AG09309 (cell line): ENCODE measurements at regions not wholly inside any gene's neighbourhood (a gene's known extent, or its start where the extent isn't known, plus 50 kb on each side); places are given as distances from the start of the nearest gene placed in this dataset.

ENCODE experiments used
- DNase-seq: peaks from one replicate; pipeline ENCODE4 v3.0.0-alpha.2; 2010; ENCODE audit warnings: low read depth
- H3K4me3 ChIP-seq: 2 replicates; pipeline ENCODE4 v1.5.1; 2011; ENCODE audit warnings: mild to moderate bottlenecking, low read depth, low read length, moderate library complexity; ENCODE audit not compliant: control insufficient read depth
- CTCF ChIP-seq: IDR thresholded peaks from 2 replicates; pipeline ENCODE4 v1.5.1; 2011; ENCODE audit warnings: mild to moderate bottlenecking, low read depth, low read length, inconsistent platforms; ENCODE audit not compliant: insufficient read depth, control insufficient read depth; ENCODE audit errors: missing control alignments

GRCh38 chr20:58011106-58011946 is 217.1 kb downstream of the ANKRD60 start:
- no peak for TF ChIP-seq CTCF
- no peak overlapping the region for H3K4me3 ChIP-seq
- no peak for DNase-seq

- no peak for TF ChIP-seq CTCF
- no peak overlapping the region for H3K4me3 ChIP-seq
- DNase-seq = no peak
These were observed 217.8 kb downstream of the ANKRD60 start for GRCh38 chr20:58010666-58011065.

DNA sequence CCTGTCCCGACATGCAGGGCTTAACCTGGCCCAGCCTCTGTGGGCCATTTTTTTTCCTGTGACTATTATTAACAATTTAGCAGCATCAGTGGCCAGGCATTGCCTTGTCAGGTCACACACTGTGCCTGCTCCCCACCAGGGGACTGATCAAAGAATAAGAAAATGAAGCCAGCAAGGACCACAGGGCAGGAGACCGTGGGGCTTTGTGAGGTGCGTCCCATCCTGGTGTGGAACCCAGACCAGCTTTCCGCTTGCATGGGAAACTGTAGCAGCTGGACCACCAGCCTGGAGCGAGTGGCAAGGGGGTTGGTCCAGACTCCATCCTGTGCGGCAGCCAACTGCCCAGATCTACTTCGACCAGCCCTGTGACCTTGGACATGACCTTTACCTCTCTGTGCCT is 218.3 kb downstream of the ANKRD60 start:
- H3K4me3 ChIP-seq = no peak overlapping the region
- DNase-seq = no peak
- TF ChIP-seq CTCF = no peak

DNA sequence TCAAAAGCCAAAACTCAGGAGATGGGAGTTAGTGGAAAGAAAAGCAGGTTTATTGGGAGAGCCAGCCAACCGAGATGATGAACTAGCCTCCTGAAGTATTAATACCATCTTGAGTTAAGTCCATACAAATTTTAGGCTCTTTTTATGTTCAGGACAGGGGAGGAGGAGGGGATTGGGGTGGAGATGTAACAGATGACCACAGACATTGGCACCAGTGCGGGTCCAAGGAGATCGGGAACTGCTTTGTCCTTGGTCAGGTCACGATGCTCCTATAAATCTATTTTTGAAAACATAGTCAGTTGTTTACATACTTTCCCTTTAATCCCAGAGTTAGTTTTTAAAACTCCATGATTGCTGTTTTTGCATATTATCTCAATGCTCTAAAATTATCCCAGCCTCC is 219.6 kb downstream of the ANKRD60 start:
- DNase-seq = no peak
- H3K4me3 ChIP-seq = no peak overlapping the region
- no peak for TF ChIP-seq CTCF

DNA sequence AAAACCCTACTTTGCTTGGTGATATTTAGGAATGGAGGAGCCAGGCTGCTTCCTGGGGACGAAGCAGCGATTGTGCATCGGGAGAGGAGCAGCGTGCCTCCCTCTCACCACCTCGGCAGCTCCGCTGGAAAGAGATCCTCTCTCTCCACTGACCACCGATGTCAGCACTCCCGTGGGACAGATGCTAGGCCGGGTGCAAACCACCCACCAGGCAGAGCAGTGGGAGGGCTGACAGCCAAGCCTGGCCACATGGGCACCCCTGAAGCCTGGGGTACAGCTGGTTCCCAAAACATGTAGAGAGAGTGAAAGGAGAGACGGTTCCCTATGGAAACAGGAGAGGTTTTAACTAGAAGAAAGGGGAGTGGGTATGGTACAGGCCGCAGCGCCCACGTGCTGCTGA is 220.0 kb downstream of the ANKRD60 start:
- TF ChIP-seq CTCF = no peak
- no peak overlapping the region for H3K4me3 ChIP-seq
- no peak for DNase-seq

DNA sequence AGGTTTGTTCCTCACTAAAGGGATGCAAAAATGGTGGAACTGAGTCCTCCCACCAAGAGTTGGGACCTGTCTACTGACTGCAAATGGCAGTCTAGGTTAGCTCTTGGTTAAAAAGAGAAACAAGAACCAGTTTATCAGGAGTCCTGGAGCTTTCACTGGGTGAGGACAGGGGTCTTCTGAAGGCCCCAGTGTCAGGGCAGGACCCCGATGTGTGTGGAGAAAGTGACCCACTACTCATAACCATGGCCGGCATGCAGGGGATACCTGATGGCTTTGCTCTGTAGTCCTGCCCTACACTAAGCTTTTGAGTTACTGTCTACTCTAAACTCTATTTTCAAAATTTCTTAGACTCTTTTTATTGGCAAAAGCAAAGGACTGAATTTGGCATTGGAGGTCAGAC is 220.5 kb downstream of the ANKRD60 start:
- no peak for DNase-seq
- no peak overlapping the region for H3K4me3 ChIP-seq
- no peak for TF ChIP-seq CTCF
